Stimulated activated CD4-positive, alpha-beta T cell treated with anti-CD3 and anti-CD28 coated beads, TNF-alpha, amount 100 ng/mL, for 24 hours (primary cell): ENCODE measurements at regions not wholly inside any gene's neighbourhood (a gene's known extent, or its start where the extent isn't known, plus 50 kb on each side); places are given as distances from the start of the nearest gene placed in this dataset.

Experiments
- DNase-seq, 3 experiments: peaks; one replicate each; pipeline ENCODE4 v3.0.0-alpha.2; 2020; ENCODE audit warnings: low read depth in 3 of 3

DNA sequence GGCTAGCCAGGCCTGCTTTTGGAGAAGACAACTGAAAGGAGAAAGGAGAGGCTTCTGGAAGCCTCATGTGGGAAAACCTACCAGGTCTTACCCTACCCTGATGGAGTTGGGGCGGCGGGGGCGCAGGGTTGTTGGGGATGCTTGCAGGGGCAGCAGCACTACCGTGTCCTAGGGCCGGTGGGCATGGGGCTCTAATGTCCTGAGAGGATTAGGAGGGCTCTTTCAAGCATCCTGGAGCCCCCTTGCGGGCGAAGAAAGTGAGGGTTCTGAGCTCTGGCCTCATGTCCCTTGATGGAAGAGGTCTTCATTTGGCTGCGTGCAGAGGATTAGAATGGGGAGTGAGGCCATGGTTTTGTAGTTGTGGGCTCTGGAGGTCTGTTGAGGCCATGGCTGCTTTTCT is 86.9 kb upstream of the PITX1 start:
- DNase-seq, result no peak

GRCh38 chr5:135119481-135119880 is 85.5 kb upstream of the PITX1 start:
- no peak for DNase-seq

DNA sequence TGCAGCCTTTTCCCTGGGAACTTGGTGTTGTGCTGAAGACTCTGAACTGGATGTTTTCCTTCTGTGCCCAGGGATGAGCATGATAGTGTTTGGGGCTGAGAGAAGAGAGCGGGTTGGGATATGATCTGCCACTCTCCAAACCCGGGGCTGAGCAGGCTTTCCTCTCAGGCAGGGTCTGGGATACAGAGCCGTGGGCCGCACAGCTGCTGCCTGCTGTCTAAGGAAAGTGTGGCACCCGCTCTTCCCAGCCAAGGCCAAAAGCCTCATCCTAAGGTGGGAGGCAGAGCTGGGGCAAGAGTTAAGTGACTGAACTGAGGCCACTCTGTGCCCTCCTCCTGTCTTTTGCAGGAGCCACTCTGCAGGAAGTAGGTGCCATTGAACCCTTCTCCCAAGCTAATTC is 83.6 kb upstream of the PITX1 start:
- no peak for DNase-seq

GRCh38 chr5:135116160-135116561 is 82.1 kb upstream of the PITX1 start:
- no peak for DNase-seq

DNA sequence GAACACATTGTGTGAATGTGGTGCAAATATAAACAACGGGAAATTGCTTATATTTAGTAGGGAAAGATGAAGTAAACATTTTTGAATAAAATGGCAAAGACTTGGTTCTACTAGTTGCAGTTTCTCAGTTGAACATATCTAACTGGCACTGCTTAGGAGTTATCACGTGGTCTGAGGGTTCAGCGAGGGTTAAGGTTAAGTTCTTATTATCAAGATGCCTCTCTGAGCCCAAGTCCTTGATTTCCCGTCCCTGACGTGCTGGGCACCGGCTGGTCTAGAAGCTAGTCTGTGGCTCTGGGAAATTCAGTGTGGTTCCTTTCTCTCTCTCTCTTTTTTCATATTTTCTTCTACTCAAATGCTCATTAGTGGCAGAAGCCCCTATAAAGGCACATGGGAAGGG is 81.6 kb upstream of the PITX1 start:
- no peak for DNase-seq

GRCh38 chr5:135114759-135115158 is 80.7 kb upstream of the PITX1 start:
- no peak for DNase-seq

- no peak for DNase-seq
Measured at GRCh38 chr5:135112008-135112725, 78.1 kb upstream of the PITX1 start.

GRCh38 chr5:135110785-135111596 is 77.0 kb upstream of the PITX1 start:
- no peak for DNase-seq

DNA sequence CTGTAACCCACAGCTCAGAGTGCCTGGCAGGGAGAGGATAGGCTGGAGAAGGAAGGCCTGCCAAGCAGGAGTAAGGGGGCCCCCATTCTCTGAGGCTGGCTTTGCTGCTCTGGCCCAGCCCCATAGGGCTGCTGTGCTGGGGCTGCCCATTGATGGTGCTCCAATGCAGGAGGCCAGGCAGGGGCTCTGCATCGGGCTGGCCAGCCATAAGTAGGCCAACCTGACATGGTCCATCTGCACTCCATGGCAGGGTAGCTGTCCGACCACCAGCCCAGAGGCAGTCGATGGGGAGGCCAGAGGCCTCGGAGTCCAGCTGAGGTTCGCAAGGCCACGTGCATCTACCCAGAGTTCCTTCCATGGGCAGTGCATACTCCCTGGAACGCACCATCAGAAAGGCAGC is 75.0 kb upstream of the PITX1 start:
- DNase-seq, result no peak

GRCh38 chr5:135108569-135108968 is 74.5 kb upstream of the PITX1 start:
- DNase-seq, result no peak

DNA sequence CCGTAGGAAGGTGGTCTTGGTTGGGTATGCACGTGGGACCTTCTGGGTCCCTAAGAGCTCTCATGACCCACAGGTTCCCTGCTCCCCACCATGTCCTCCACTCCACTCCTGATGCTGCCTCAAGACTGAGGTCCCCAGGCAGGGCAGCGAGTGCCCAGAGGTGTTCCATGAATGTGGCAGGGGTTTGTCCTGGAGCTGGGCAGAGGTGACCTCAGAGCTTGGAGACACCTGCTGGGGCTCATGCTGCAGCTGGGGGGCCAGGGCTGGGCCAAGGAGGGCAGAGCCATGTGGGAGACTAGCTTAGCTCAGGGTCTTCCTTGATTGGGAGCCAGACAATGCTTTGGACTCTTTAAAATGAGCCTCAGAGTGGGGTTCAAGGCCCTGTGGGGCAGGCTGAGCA is 74.0 kb upstream of the PITX1 start:
- no peak for DNase-seq

GRCh38 chr5:135106610-135107471 is 72.8 kb upstream of the PITX1 start:
- DNase-seq, result no peak

GRCh38 chr5:135106136-135106535 is 72.1 kb upstream of the PITX1 start:
- no peak for DNase-seq

DNA sequence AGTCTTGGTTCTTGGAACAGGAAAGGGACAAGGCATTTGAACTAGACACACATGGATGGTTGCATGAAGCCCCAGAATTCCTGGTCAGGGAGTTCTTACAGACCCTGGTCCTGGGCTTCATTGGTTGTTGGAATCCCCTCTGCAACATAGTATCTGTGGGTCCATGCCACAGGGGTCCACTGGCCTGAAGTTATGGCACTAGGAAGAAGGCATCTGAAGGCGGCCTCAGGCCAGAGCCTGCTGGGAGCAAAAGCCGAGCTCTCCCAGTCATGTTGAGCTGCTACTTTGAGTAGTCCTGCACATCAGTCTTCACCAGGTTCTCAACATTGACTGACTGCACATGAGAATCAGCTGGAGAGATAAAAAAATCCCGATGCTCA is 71.1 kb upstream of the PITX1 start:
- no peak for DNase-seq

DNA sequence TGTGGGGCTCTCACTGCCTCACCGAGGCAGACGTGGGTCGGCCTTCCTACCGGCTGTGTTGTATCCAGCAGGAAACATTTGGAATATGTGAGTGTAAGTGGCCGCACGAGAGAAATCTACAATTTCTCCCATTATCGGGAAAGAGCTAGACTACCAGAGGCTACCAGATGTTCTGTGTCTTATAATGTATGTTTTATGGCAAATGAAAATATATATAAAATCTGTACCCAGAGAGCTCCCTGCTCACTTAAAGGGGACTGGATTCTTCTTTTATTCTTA is 69.5 kb upstream of the PITX1 start:
- DNase-seq, result no peak

DNA sequence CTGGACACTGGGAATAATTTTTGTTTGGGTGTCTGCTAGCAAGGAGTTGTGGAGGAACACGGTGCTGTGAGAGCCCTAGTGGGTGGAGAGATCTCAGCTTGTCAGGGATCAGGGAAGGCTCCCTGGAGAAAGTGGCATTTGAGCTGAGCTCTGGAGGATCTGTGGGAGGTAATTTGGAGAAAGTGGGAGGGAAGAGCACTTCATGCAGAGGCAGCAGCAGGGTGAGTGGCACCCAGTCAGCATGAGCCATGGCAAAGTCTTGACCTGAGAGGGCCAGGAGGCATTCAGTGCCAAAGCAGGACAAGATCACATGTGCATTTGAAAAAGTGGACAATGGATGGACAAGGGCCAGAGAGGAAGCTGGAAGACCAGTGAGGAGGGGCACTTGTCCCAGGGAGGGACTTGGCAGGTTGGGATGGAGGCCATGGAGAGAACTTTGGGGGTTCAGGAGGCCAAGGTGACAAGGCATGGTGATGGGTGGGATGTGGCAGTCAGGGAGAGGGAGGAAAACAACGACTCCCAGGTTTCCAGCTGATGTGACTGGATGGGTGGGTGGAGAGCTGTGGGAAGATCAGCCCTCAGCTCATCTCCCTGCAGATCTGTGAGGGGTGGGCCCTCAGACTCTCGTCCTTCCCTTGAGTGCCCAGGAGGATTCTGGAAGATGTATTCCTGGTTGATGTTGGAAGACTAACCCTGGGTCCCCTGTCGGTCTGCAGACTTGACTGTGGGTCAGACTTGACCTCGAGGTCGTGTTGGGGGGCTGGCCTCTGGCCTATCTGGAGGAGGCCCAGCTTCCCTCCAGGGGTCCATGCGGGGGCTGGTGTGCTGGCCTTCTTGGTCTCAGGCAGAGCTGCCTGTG is 68.9 kb upstream of the PITX1 start:
- DNase-seq, result no peak

GRCh38 chr5:135100431-135100830 is 66.4 kb upstream of the PITX1 start:
- DNase-seq, result no peak

DNA sequence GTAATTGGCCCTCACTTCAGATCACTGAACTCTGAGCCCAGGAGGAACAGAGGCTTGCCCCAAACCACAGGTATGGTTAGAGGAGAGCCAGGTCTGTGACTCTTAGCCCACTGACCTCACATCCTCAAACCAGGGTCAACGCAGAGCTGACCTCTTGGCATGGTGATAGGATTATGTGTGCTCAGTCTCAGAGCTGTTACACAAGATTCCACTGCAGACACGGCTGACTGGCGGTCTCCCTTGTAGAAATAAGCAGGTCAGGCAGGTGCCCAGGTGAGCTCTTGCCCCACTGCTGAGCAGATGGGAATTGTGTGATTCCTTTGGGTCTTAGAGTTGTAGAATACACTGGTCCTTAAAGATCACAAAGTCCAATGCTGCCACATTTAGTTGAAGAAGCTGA is 66.0 kb upstream of the PITX1 start:
- DNase-seq, result no peak

DNA sequence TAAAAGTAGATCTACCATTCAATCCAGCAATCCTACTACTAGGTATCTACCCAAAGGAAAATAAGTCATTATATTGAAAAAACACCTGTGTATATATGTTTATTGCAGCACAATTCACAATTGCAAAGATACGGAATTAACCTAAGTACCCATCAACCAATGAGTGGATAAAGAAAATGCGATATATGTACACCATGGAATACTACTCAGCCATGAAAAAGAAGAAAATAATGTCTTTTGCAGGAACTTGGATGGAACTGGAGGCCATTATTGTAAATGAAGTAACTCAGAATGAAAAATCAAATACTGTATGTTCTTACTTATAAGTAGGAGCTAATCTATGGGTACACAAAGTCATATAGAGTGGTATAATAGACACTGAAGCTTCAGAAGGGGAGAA is 63.4 kb upstream of the PITX1 start:
- no peak for DNase-seq

DNA sequence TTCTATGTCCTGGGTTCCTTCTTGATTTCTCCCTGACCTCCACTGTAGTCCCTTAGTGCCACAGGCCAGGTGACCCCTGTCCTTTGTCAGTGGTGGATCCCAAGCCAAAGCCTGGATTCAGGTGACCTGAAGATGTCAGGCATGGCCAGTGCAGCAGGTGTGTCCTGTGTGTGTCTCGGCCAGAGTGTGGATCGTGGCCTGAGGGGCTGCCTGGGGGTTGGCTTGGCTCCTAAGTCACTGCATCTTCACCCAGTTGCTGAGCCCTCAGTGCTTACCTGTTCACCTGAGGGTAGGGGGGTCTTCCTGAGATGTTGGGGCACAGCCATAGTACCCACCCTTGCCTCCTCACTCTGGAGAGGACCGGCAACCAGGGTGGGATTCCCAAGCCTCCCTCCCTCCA is 61.8 kb upstream of the PITX1 start:
- DNase-seq, result no peak

- DNase-seq, result no peak
Measured at GRCh38 chr5:135095052-135095715, 61.2 kb upstream of the PITX1 start.
